HEK293 (cell line): ENCODE measurements at regions not wholly inside any gene's neighbourhood (a gene's known extent, or its start where the extent isn't known, plus 50 kb on each side); places are given as distances from the start of the nearest gene placed in this dataset.

Experiments
- CTCF ChIA-PET: fragments of 350-600 bp; formaldehyde crosslinking; extraction: SDS; loops from one replicate; lab custom pipeline; 2021; ENCODE audit warnings: antibody characterized with exemption; lab: Yijun Ruan, JAX
- POLR2A ChIA-PET: fragments of 300-600 bp; formaldehyde crosslinking; extraction: SDS; loops from one replicate; lab custom pipeline; 2020; ENCODE audit warnings: antibody characterized with exemption, inconsistent platforms; lab: Yijun Ruan, JAX
- H3K27ac ChIP-seq: fragments of 200-500 bp; sonication (Bioruptor generic); 2 replicates; pipeline ENCODE4 v1.5.1; 2014; ENCODE audit warnings: low read depth, low read length, control low read depth, inconsistent platforms; ENCODE audit errors: extremely low read depth
- H3K36me3 ChIP-seq, 2 experiments: fragments of 200-500 bp in 1 of 2; sonication (Bioruptor generic) in 1 of 2; 1 replicate in 1 of 2; 2 replicates in 1 of 2; pipeline ENCODE4 v1.5.1; 2014 to 2017; ENCODE audit warnings: inconsistent platforms in 2 of 2, low read length in 2 of 2; ENCODE audit not compliant: control insufficient read depth in 2 of 2, insufficient read depth in 1 of 2
- H3K4me1 ChIP-seq: fragments of 200-500 bp; sonication (Bioruptor generic); 2 replicates; pipeline ENCODE4 v1.5.1; 2014; ENCODE audit warnings: mild to moderate bottlenecking, low read length, inconsistent platforms; ENCODE audit not compliant: control insufficient read depth, insufficient read depth
- H3K4me3 ChIP-seq: 2 replicates; pipeline ENCODE4 v1.5.1; 2011; ENCODE audit warnings: low read depth, mild to moderate bottlenecking, control low read depth, low read length, moderate library complexity
- H3K9me3 ChIP-seq: fragments of 200-500 bp; sonication (Bioruptor generic); 2 replicates; pipeline ENCODE4 v1.5.1; 2014; ENCODE audit warnings: low read depth, low read length, inconsistent platforms; ENCODE audit not compliant: control insufficient read depth, insufficient read depth
- IKZF3 ChIP-seq: fragments of 450-650 bp; IDR thresholded peaks from 2 replicates; pipeline ENCODE4 v1.5.0; 2018; ENCODE audit warnings: missing biosample characterization, mild to moderate bottlenecking, missing genetic modification characterization, moderate library complexity
- KLF8 ChIP-seq: fragments of 450-650 bp; formaldehyde crosslinking; IDR thresholded peaks from 2 replicates; pipeline ENCODE4 v1.5.1; 2016; ENCODE audit warnings: missing biosample characterization, missing genetic modification characterization
- KLF9 ChIP-seq: fragments of 450-650 bp; formaldehyde crosslinking; IDR thresholded peaks from 2 replicates; pipeline ENCODE4 v1.5.1; 2016; ENCODE audit warnings: missing biosample characterization, missing genetic modification characterization, low read depth
- PRDM1 ChIP-seq: fragments of 450-650 bp; formaldehyde crosslinking; IDR thresholded peaks from 2 replicates; pipeline ENCODE4; 2016; ENCODE audit warnings: missing biosample characterization, missing genetic modification characterization
- PRDM6 ChIP-seq: fragments of 450-650 bp; formaldehyde crosslinking; IDR thresholded peaks from 2 replicates; pipeline ENCODE4 v1.5.1; 2017; ENCODE audit warnings: missing biosample characterization, missing genetic modification characterization
- YY2 ChIP-seq: fragments of 450-650 bp; formaldehyde crosslinking; IDR thresholded peaks from 2 replicates; pipeline ENCODE4 v1.5.1; 2016; ENCODE audit warnings: missing biosample characterization, missing genetic modification characterization
- ZNF23 ChIP-seq: fragments of 450-650 bp; formaldehyde crosslinking; IDR thresholded peaks from 2 replicates; pipeline ENCODE4 v1.5.1; 2016; ENCODE audit warnings: missing biosample characterization, missing genetic modification characterization, borderline replicate concordance
- ZNF302 ChIP-seq: fragments of 450-650 bp; formaldehyde crosslinking; IDR thresholded peaks from 2 replicates; pipeline ENCODE4 v1.5.1; 2016; ENCODE audit warnings: missing biosample characterization, missing genetic modification characterization, low read depth
- ZNF335 ChIP-seq: fragments of 450-650 bp; formaldehyde crosslinking; conservative IDR thresholded peaks from 2 replicates; pipeline ENCODE4 v1.5.1; 2016; ENCODE audit warnings: missing biosample characterization, missing genetic modification characterization
- ZNF423 ChIP-seq: fragments of 450-650 bp; formaldehyde crosslinking; IDR thresholded peaks from 2 replicates; pipeline ENCODE4 v1.5.1; 2016; ENCODE audit warnings: missing biosample characterization, missing genetic modification characterization
- ZNF555 ChIP-seq: fragments of 450-650 bp; formaldehyde crosslinking; conservative IDR thresholded peaks from 2 replicates; pipeline ENCODE4 v1.5.1; 2017; ENCODE audit warnings: missing biosample characterization, mild to moderate bottlenecking, missing genetic modification characterization, inconsistent platforms
- ZNF560 ChIP-seq: fragments of 450-650 bp; formaldehyde crosslinking; IDR thresholded peaks from 2 replicates; pipeline ENCODE4 v1.5.1; 2017; ENCODE audit warnings: missing biosample characterization, missing genetic modification characterization, borderline replicate concordance
- ZSCAN16 ChIP-seq: fragments of 450-650 bp; formaldehyde crosslinking; IDR thresholded peaks from 2 replicates; pipeline ENCODE4 v1.5.1; 2016; ENCODE audit warnings: missing biosample characterization, missing genetic modification characterization
- TF ChIP-seq, protein P1 (sequence below): fragments of 450-650 bp; formaldehyde crosslinking; IDR thresholded peaks from 2 replicates; pipeline ENCODE4 v1.5.1; 2016; ENCODE audit warnings: missing biosample characterization, missing genetic modification characterization
- TF ChIP-seq, protein P2 (sequence below): fragments of 450-650 bp; formaldehyde crosslinking; IDR thresholded peaks from 2 replicates; pipeline ENCODE4 v1.5.1; 2016; ENCODE audit warnings: missing biosample characterization, missing genetic modification characterization
- TF ChIP-seq, protein P3 (sequence below): fragments of 450-650 bp; formaldehyde crosslinking; optimal IDR thresholded peaks from 2 replicates; pipeline ENCODE3; 2016; ENCODE audit warnings: missing biosample characterization, mild to moderate bottlenecking, missing genetic modification characterization

DNA sequence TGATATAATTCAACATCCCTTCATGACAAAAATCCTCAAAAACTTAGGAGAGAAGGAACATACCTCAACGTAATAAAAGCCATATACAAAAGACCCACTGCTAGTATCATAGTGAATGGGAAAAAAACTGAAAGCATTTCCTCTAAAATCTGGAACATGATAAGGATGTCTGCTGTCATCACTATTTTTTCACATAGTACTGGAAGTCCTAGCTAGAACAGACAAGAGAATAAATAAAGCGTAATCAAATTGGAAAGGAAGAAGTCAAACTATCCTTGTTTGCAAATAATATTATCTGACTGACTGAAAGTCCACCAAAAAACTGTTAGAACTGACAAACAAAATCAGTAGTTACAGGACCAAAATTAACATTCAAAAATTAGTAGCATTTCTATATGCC, 985.4 kb upstream of the AGA start (continued):
- TF ChIP-seq, protein P1, sequence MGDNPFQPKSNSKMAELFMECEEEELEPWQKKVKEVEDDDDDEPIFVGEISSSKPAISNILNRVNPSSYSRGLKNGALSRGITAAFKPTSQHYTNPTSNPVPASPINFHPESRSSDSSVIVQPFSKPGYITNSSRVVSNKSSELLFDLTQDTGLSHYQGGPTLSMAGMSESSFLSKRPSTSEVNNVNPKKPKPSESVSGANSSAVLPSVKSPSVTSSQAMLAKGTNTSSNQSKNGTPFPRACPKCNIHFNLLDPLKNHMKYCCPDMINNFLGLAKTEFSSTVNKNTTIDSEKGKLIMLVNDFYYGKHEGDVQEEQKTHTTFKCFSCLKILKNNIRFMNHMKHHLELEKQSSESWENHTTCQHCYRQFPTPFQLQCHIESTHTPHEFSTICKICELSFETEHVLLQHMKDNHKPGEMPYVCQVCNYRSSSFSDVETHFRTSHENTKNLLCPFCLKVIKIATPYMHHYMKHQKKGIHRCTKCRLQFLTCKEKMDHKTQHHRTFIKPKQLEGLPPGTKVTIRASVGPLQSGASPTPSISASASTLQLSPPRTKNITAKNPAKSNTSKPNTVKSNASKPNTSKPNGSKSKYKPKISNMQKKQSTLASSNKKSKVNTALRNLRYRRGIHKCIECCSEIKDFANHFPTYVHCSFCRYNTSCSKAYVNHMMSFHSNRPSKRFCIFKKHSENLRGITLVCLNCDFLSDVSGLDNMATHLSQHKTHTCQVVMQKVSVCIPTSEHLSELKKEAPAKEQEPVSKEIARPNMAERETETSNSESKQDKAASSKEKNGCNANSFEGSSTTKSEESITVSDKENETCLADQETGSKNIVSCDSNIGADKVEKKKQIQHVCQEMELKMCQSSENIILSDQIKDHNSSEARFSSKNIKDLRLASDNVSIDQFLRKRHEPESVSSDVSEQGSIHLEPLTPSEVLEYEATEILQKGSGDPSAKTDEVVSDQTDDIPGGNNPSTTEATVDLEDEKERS (tag by site-specific recombination): no peak

DNA sequence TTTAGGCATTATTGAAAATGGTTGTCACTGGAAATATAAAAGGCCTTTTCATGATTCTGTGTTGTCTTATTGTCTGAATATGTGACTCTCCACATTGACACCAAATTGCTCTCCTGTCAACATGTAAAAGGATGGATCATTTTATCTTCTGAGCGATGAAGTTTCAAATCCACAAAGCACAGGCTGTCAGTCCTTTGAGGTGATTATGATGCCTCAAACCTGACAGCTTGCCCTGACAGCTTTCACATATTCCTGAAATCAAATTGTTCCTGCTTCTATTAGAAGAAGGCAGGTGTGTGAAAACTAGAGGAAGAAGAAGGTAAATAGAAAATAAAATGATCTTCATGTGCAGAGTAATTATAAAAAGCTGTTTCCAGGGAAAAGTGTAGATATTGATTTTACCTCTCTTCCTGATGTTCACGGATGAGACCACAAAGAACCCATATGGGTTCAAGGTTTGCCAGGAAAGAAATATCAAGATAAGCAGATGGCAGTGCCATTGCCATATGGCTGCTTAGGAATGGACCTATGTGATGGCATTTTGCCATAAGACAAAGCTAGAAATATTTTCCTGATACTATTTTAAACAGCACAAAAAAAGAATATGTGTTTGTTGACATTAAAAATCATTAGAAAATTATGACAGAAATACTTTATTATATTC, 1006.3 kb upstream of the AGA start:
- Histone ChIP-seq H3K9me3 (no peaks in the 10 kb centered on the region), H3K4me1 (no peaks in the 10 kb centered on the region), H3K27ac (no peak overlapping the region), H3K36me3 (no peaks in the 10 kb centered on the region), H3K4me3 (no peak overlapping the region)
- CTCF ChIA-PET: no interaction called here
- POLR2A ChIA-PET: no interaction called here
- no peak for TF ChIP-seq KLF8 (tag by site-specific recombination)
- TF ChIP-seq ZSCAN16: no peak
- TF ChIP-seq ZNF555: no peak
- TF ChIP-seq ZNF23 (tag by site-specific recombination): no peak
- no peak for TF ChIP-seq ZNF335 (tag by site-specific recombination)
- TF ChIP-seq YY2 (tag by site-specific recombination): no peak
- TF ChIP-seq, protein P2, sequence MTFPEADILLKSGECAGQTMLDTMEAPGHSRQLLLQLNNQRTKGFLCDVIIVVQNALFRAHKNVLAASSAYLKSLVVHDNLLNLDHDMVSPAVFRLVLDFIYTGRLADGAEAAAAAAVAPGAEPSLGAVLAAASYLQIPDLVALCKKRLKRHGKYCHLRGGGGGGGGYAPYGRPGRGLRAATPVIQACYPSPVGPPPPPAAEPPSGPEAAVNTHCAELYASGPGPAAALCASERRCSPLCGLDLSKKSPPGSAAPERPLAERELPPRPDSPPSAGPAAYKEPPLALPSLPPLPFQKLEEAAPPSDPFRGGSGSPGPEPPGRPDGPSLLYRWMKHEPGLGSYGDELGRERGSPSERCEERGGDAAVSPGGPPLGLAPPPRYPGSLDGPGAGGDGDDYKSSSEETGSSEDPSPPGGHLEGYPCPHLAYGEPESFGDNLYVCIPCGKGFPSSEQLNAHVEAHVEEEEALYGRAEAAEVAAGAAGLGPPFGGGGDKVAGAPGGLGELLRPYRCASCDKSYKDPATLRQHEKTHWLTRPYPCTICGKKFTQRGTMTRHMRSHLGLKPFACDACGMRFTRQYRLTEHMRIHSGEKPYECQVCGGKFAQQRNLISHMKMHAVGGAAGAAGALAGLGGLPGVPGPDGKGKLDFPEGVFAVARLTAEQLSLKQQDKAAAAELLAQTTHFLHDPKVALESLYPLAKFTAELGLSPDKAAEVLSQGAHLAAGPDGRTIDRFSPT (tag by site-specific recombination): no peak
- TF ChIP-seq ZNF302 (tag by site-specific recombination): no peak
- TF ChIP-seq KLF9 (tag by site-specific recombination): no peak
- no peak for TF ChIP-seq ZNF423 (tag by site-specific recombination)
- no peak for TF ChIP-seq ZNF560 (tag by site-specific recombination)
- TF ChIP-seq, protein P3, sequence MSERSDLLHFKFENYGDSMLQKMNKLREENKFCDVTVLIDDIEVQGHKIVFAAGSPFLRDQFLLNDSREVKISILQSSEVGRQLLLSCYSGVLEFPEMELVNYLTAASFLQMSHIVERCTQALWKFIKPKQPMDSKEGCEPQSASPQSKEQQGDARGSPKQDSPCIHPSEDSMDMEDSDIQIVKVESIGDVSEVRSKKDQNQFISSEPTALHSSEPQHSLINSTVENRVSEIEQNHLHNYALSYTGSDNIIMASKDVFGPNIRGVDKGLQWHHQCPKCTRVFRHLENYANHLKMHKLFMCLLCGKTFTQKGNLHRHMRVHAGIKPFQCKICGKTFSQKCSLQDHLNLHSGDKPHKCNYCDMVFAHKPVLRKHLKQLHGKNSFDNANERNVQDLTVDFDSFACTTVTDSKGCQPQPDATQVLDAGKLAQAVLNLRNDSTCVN (tag by site-specific recombination): no peak
- TF ChIP-seq PRDM6 (tag by site-specific recombination): no peak
- TF ChIP-seq IKZF3: no peak
- no peak for TF ChIP-seq PRDM1 (tag by site-specific recombination)
